Stomach (tissue), 4 donors: ENCODE measurements at regions not wholly inside any gene's neighbourhood (a gene's known extent, or its start where the extent isn't known, plus 50 kb on each side); places are given as distances from the start of the nearest gene placed in this dataset.

Experiments used
- CTCF ChIP-seq, 7 experiments: fragments of 450-650 bp in 4 of 7; fragments of 200-600 bp in 3 of 7; sonication (generic) in 3 of 7; IDR thresholded peaks; one replicate each; pipeline ENCODE4 v1.5.1; 2016 to 2019; ENCODE audit warnings: antibody characterized with exemption in 7 of 7, control low read depth in 2 of 7, mild to moderate bottlenecking in 1 of 7
- EP300 ChIP-seq: sonication (generic); formaldehyde crosslinking; IDR thresholded peaks from one replicate; pipeline ENCODE4 v1.6.1; 2017; ENCODE audit warnings: antibody characterized with exemption
- POLR2A ChIP-seq, 4 donors: fragments of 450-650 bp; IDR thresholded peaks; one replicate each; pipeline ENCODE4 v1.6.1; 2016; ENCODE audit warnings: antibody characterized with exemption in 4 of 4, control low read depth in 2 of 4, mild to moderate bottlenecking in 1 of 4, moderate library complexity in 1 of 4
- POLR2AphosphoS5 ChIP-seq, 3 donors: sonication (generic); formaldehyde crosslinking; IDR thresholded peaks; one replicate each; pipeline ENCODE4 v1.6.1; 2016; ENCODE audit warnings: antibody characterized with exemption in 3 of 3

GRCh38 chr3:73175698-73176097 lies 114.2 kb downstream of the EBLN2 start:
- TF ChIP-seq CTCF (IDR thresholded peaks at IDR 0.05) (no peak), POLR2AphosphoS5 (IDR thresholded peaks at IDR 0.05) (no peak), POLR2A (IDR thresholded peaks at IDR 0.05) (no peak), EP300 (no peak)
